Trophoblast cell (in vitro differentiated cells and primary cell): ENCODE measurements at regions not wholly inside any gene's neighbourhood (a gene's known extent, or its start where the extent isn't known, plus 50 kb on each side); places are given as distances from the start of the nearest gene placed in this dataset.

Experiments used
- DNase-seq, 2 donors: peaks; one replicate each; pipeline ENCODE4 v3.0.0-alpha.2; 2016
- H2AFZ ChIP-seq: 2 replicates; pipeline ENCODE4 v1.6.1; 2013; ENCODE audit warnings: low read length, moderate library complexity, mild to moderate bottlenecking; ENCODE audit not compliant: insufficient read depth, poor library complexity
- H2AK5ac ChIP-seq: 2 replicates; pipeline ENCODE4 v1.6.1; 2013; ENCODE audit warnings: mild to moderate bottlenecking, low read length
- H2BK120ac ChIP-seq: 2 replicates; pipeline ENCODE4 v1.6.1; 2013; ENCODE audit warnings: low read length, mild to moderate bottlenecking, moderate library complexity; ENCODE audit not compliant: insufficient read depth, poor library complexity
- H2BK12ac ChIP-seq: 2 replicates; pipeline ENCODE4 v1.6.1; 2013; ENCODE audit warnings: mild to moderate bottlenecking, low read length, moderate library complexity
- H2BK5ac ChIP-seq: 2 replicates; pipeline ENCODE4 v1.6.1; 2013; ENCODE audit warnings: low read length, low read depth, moderate library complexity, mild to moderate bottlenecking; ENCODE audit not compliant: poor library complexity
- H3K14ac ChIP-seq: 2 replicates; pipeline ENCODE4 v1.6.1; 2013; ENCODE audit warnings: mild to moderate bottlenecking, low read length
- H3K18ac ChIP-seq: 2 replicates; pipeline ENCODE4 v1.6.1; 2013; ENCODE audit warnings: mild to moderate bottlenecking, low read length
- H3K23ac ChIP-seq: 2 replicates; pipeline ENCODE4 v1.6.1; 2013; ENCODE audit warnings: low read length
- H3K27ac ChIP-seq: 2 replicates; pipeline ENCODE4 v1.5.1; 2013; ENCODE audit warnings: low read depth, mild to moderate bottlenecking, inconsistent platforms, low read length, moderate library complexity
- H3K27me3 ChIP-seq: 2 replicates; pipeline ENCODE4 v1.6.1; 2013; ENCODE audit warnings: inconsistent platforms, mild to moderate bottlenecking, low read length, moderate library complexity; ENCODE audit not compliant: insufficient read depth
- H3K36me3 ChIP-seq, 2 experiments: 1 replicate in 1 of 2; 2 replicates in 1 of 2; pipeline ENCODE4 v1.6.1; 2013; ENCODE audit warnings: low read length in 2 of 2, mild to moderate bottlenecking in 2 of 2, moderate library complexity in 1 of 2; ENCODE audit not compliant: insufficient read depth in 2 of 2, control insufficient read depth in 1 of 2
- H3K4ac ChIP-seq: 2 replicates; pipeline ENCODE4 v1.6.1; 2013; ENCODE audit warnings: low read depth, mild to moderate bottlenecking, low read length, moderate library complexity
- H3K4me1 ChIP-seq, 2 experiments: 1 replicate in 1 of 2; 2 replicates in 1 of 2; pipeline ENCODE4 v1.6.1; 2013; ENCODE audit warnings: low read length in 2 of 2, mild to moderate bottlenecking in 2 of 2, moderate library complexity in 1 of 2; ENCODE audit not compliant: insufficient read depth in 2 of 2, control insufficient read depth in 1 of 2
- H3K4me2 ChIP-seq: 2 replicates; pipeline ENCODE4 v1.6.1; 2013; ENCODE audit warnings: inconsistent platforms, mild to moderate bottlenecking, low read length, moderate library complexity
- H3K4me3 ChIP-seq: 2 replicates; pipeline ENCODE4 v1.5.1; 2013; ENCODE audit warnings: mild to moderate bottlenecking, low read depth, low read length, inconsistent platforms
- H3K79me1 ChIP-seq: one replicate; pipeline ENCODE4 v1.6.1; 2013; ENCODE audit warnings: low read length
- H3K79me2 ChIP-seq: 2 replicates; pipeline ENCODE4 v1.6.1; 2013; ENCODE audit warnings: low read length, mild to moderate bottlenecking; ENCODE audit not compliant: control insufficient read depth, insufficient read depth, poor library complexity
- H3K9ac ChIP-seq: 2 replicates; pipeline ENCODE4 v1.6.1; 2013; ENCODE audit warnings: mild to moderate bottlenecking, low read length
- H3K9me3 ChIP-seq: 2 replicates; pipeline ENCODE4 v1.6.1; 2013; ENCODE audit warnings: low read depth, mild to moderate bottlenecking, control low read depth, inconsistent platforms, low read length; ENCODE audit not compliant: insufficient read depth
- H4K12ac ChIP-seq: 2 replicates; pipeline ENCODE4 v1.6.1; 2013; ENCODE audit warnings: low read depth, mild to moderate bottlenecking, low read length, moderate library complexity
- H4K8ac ChIP-seq: 2 replicates; pipeline ENCODE4 v1.6.1; 2013; ENCODE audit warnings: low read depth, mild to moderate bottlenecking, low read length, moderate library complexity
- H4K91ac ChIP-seq: one replicate; pipeline ENCODE4 v1.6.1; 2013; ENCODE audit warnings: low read depth, mild to moderate bottlenecking, low read length, moderate library complexity
- WGBS: extraction: QIAGEN DNeasy Blood & Tissue Kit; methylation state at CpG from one replicate; pipeline ENCODE4 v1.1.7; 2013; ENCODE audit warnings: missing lambda C conversion rate; ENCODE audit not compliant: insufficient read length, insufficient coverage; ENCODE audit errors: extremely low coverage; 5-methylcytosine and 5-hydroxymethylcytosine counted together

DNA sequence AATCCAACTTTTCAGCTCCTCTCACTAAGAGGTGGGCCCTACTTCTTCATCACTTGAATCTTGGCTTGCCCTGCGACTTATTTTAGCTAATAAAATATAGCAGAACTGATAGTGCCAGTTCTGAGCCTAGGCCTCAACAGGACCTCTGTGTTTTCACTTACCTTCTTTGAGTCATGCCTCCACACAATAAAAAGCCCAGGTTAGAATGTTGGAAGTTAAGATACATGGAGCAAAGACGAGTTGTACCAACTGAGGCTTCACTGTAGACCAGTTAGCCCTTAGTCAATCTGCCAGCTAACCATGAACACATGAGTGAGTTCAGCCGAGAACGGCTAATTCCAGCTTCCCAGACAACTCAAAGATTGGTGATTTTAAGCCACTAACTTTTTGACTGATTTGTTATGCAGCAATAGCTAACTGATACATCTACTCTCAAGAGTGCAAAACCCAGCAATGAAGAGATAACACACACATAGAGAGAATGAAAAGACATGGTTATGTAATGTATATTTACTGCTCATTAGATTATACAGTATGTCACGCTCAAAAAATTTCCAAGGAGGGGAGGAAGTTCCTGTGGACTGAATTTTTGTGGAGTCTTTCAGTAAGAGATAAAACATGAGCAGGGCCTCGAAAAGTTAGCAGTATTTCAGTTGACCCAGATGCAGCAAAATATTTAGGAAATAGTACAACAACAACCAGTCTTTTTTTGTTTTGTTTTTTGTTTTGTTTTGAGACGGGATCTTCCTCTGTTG, 181.1 kb downstream of the MYCN start:
- Histone ChIP-seq H3K4ac (no peak overlapping the region), H3K4me2 (no peak overlapping the region), H3K4me3 (no peak overlapping the region), H3K23ac (no peak overlapping the region), H3K4me1 (no peaks in the 10 kb centered on the region), H3K27me3 (no peaks in the 10 kb centered on the region), H3K79me1 (no peaks in the 10 kb centered on the region), H3K9ac (no peak overlapping the region), H2BK5ac (no peak overlapping the region), H4K12ac (no peak overlapping the region), H3K9me3 (no peaks in the 10 kb centered on the region), H3K27ac (no peak overlapping the region), H3K14ac (no peak overlapping the region), H3K79me2 (no peaks in the 10 kb centered on the region), H3K36me3 (no peaks in the 10 kb centered on the region), H3K18ac (no peak overlapping the region), H2BK120ac (no peak overlapping the region), H4K8ac (no peak overlapping the region), H2AK5ac (no peak overlapping the region), H4K91ac (no peak overlapping the region), H2BK12ac (no peak overlapping the region), H2AFZ (no peak overlapping the region)
- no CpG with 5 or more reads among the region's 7 CpGs for WGBS
- peak; percentile 52 to 92 for DNase-seq

GRCh38 chr2:16120591-16121180, 180.3 kb downstream of the MYCN start:
- no peaks in the 10 kb centered on the region for H3K9me3 ChIP-seq
- no peak overlapping the region for H3K27ac ChIP-seq

GRCh38 chr2:16119741-16120140, 179.4 kb downstream of the MYCN start:
- no peak overlapping the region for H2AK5ac ChIP-seq
- no peak overlapping the region for H2AFZ ChIP-seq
- H3K4me2 ChIP-seq = no peak overlapping the region
- H3K23ac ChIP-seq = no peak overlapping the region
- no peak overlapping the region for H2BK120ac ChIP-seq
- no peak overlapping the region for H3K27ac ChIP-seq
- no peak overlapping the region for H4K91ac ChIP-seq
- no peak overlapping the region for H2BK12ac ChIP-seq
- no peaks in the 10 kb centered on the region for H3K79me2 ChIP-seq
- H2BK5ac ChIP-seq = no peak overlapping the region
- DNase-seq = no peak
- no peaks in the 10 kb centered on the region for H3K79me1 ChIP-seq
- H3K9me3 ChIP-seq = peaks cover 1% of the 10 kb centered on the region
- H3K14ac ChIP-seq = no peak overlapping the region
- H3K36me3 ChIP-seq = no peaks in the 10 kb centered on the region
- no peak overlapping the region for H3K18ac ChIP-seq
- WGBS = no CpG with 5 or more reads among the region's 3 CpGs
- no peaks in the 10 kb centered on the region for H3K27me3 ChIP-seq
- H3K4me1 ChIP-seq = no peaks in the 10 kb centered on the region
- no peak overlapping the region for H4K12ac ChIP-seq
- no peak overlapping the region for H4K8ac ChIP-seq
- no peak overlapping the region for H3K4me3 ChIP-seq
- H3K4ac ChIP-seq = no peak overlapping the region
- H3K9ac ChIP-seq = no peak overlapping the region

More at GRCh38 chr2:16120591-16121180, 180.3 kb downstream of the MYCN start:
- Histone ChIP-seq H2BK5ac (no peak overlapping the region), H2AFZ (no peak overlapping the region), H3K9ac (no peak overlapping the region), H3K4me2 (no peak overlapping the region), H3K14ac (no peak overlapping the region), H4K12ac (no peak overlapping the region), H3K79me2 (no peaks in the 10 kb centered on the region), H3K4me1 (no peaks in the 10 kb centered on the region), H3K36me3 (no peaks in the 10 kb centered on the region), H2BK12ac (no peak overlapping the region), H3K4me3 (no peak overlapping the region), H3K4ac (no peak overlapping the region), H3K23ac (no peak overlapping the region), H2AK5ac (no peak overlapping the region), H4K8ac (no peak overlapping the region), H4K91ac (no peak overlapping the region), H3K27me3 (no peaks in the 10 kb centered on the region), H2BK120ac (no peak overlapping the region), H3K18ac (no peak overlapping the region), H3K79me1 (no peaks in the 10 kb centered on the region)
- no peak for DNase-seq

DNA sequence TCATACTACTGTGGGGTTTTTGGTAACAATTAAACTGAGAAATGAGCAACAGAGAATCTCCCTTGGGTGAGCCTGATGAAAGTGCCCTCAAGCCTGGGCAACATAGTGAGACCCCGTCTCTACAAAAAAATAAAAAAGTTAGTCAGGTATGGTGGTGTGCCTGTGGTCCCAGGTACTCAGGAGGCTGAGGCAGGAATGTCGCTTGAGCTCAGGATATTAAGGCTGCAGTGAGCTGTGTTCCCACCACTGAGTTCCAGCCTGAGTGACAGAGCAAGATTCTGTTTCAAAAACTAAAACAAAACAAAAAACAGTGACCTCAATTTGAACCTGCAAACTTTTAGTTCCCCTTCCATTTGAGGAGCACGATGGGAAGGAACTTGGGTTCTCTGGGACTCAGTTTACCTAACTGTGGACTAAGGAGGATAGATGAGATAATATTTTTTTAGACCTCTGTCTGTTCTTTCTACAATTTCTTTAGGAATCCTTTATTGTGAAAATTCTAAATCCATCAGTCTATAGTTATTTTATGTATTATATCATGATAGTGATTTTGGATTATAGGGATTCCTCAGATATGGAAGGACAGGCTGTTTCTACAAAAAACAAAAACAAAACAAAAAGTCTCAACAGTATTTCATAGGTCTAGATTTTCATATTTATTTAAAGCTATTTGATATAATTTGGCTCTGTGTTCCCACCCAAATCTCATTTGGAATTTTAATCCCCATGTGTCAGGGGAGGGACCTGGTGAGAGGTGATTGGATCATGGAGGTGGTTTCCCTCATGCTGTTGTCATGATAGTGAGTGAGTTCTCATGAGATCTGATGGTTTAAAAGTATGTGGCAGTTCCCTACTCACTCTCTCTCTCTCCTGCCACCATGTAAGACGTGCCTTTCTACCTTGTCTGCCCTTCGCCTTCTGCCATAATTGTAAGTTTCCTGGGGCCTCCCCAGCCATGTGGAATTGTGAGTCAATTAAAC, 178.6 kb downstream of the MYCN start:
- no peak overlapping the region for H3K4me3 ChIP-seq
- H3K4me1 ChIP-seq = no peaks in the 10 kb centered on the region
- no peaks in the 10 kb centered on the region for H3K27me3 ChIP-seq
- H3K14ac ChIP-seq = no peak overlapping the region
- WGBS = no CpG with 5 or more reads among the region's 5 CpGs
- no peak overlapping the region for H4K8ac ChIP-seq
- H2AFZ ChIP-seq = no peak overlapping the region
- no peak overlapping the region for H4K12ac ChIP-seq
- H3K79me1 ChIP-seq = no peaks in the 10 kb centered on the region
- no peak overlapping the region for H3K9ac ChIP-seq
- no peak overlapping the region for H2BK5ac ChIP-seq
- H3K4ac ChIP-seq = no peak overlapping the region
- H2AK5ac ChIP-seq = no peak overlapping the region
- no peak overlapping the region for H3K23ac ChIP-seq
- no peak overlapping the region for H2BK12ac ChIP-seq
- no peak overlapping the region for H3K4me2 ChIP-seq
- H3K18ac ChIP-seq = no peak overlapping the region
- H3K36me3 ChIP-seq = no peaks in the 10 kb centered on the region
- no peak overlapping the region for H4K91ac ChIP-seq
- DNase-seq = no peak
- no peak overlapping the region for H2BK120ac ChIP-seq
- peaks cover 4% of the 10 kb centered on the region for H3K9me3 ChIP-seq
- H3K79me2 ChIP-seq = no peaks in the 10 kb centered on the region
- H3K27ac ChIP-seq = no peak overlapping the region
